Small intestine (tissue), 7 donors: ENCODE measurements at regions not wholly inside any gene's neighbourhood (a gene's known extent, or its start where the extent isn't known, plus 50 kb on each side); places are given as distances from the start of the nearest gene placed in this dataset.

Source experiments
- DNase-seq, 2 donors: peaks; one replicate each; pipeline versions ENCODE4 v3.0.0 to v3.0.0-alpha.2; 2013
- FAIRE-seq: peaks from 2 replicates; lab custom pipeline; 2012; peaks lifted over from hg19 to GRCh38; lab: Jason Lieb, UNC
- H3K27ac ChIP-seq, 3 donors: one replicate each; pipeline ENCODE4 v1.5.1; 2013; ENCODE audit warnings: low read length in 2 of 3, mild to moderate bottlenecking in 2 of 3, control low read depth in 1 of 3, inconsistent platforms in 1 of 3, low read depth in 1 of 3, moderate library complexity in 1 of 3
- H3K27me3 ChIP-seq, 3 donors: one replicate each; pipeline ENCODE4 v1.6.1; 2013; ENCODE audit warnings: low read length in 3 of 3, inconsistent platforms in 1 of 3; ENCODE audit not compliant: control insufficient read depth in 3 of 3, insufficient read depth in 3 of 3
- H3K36me3 ChIP-seq, 3 donors: one replicate each; pipeline ENCODE4 v1.6.1; 2013; ENCODE audit warnings: low read length in 3 of 3, inconsistent platforms in 1 of 3, low read depth in 1 of 3, mild to moderate bottlenecking in 1 of 3, moderate library complexity in 1 of 3; ENCODE audit not compliant: control insufficient read depth in 3 of 3, insufficient read depth in 2 of 3
- H3K4me1 ChIP-seq, 3 donors: one replicate each; pipeline ENCODE4 v1.6.1; 2013; ENCODE audit warnings: low read length in 2 of 3, inconsistent platforms in 1 of 3, low read depth in 1 of 3, mild to moderate bottlenecking in 1 of 3, moderate library complexity in 1 of 3; ENCODE audit not compliant: control insufficient read depth in 3 of 3, insufficient read depth in 2 of 3
- H3K4me3 ChIP-seq, 3 donors: one replicate each; pipeline ENCODE4 v1.5.1; 2013; ENCODE audit warnings: low read length in 3 of 3, control low read depth in 1 of 3, inconsistent platforms in 1 of 3, low read depth in 1 of 3, mild to moderate bottlenecking in 1 of 3, moderate library complexity in 1 of 3
- H3K9me3 ChIP-seq, 2 donors: one replicate each; pipeline ENCODE4 v1.6.1; 2013; ENCODE audit warnings: low read depth in 1 of 2, low read length in 1 of 2; ENCODE audit not compliant: control insufficient read depth in 2 of 2, insufficient read depth in 1 of 2
- WGBS, 3 donors: extraction: QIAGEN DNeasy Blood & Tissue Kit; methylation state at CpG; one replicate each; pipeline ENCODE4 v1.1.7; 2013; 5-methylcytosine and 5-hydroxymethylcytosine counted together
- donor health status: healthy with polysubstance abuse.
- donor health status: control.
- donor health status: control.
- donor health status: Bipolar disorder and iron deficiency.
- donor health status: healthy.

DNA sequence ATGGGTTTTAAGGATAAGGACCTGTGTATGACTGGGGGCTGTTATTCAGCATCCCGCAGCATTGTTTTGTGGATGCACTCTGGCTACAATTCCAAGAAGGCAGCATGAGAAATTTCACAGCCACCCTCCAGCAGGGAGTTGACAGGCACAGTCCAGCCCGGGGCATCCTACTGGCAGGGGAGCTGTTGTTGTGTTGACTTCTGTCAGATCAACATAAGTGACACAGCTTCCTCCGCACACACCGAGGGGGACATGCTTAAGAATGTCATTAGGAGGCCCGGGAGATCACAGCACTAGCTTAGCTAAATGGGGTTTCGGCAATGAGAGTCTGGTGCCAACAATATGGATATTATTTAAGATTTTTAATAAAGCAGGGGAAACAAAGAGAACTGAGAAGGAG is 326.5 kb downstream of the ASMT start:
- no peak for FAIRE-seq
- H3K36me3 ChIP-seq, result no peaks in the 10 kb centered on the region
- H3K9me3 ChIP-seq, result no peaks in the 10 kb centered on the region
- no peaks in the 10 kb centered on the region for H3K27me3 ChIP-seq
- no peak overlapping the region for H3K27ac ChIP-seq
- WGBS, 3 donors, result 73 to 83% (median 75%) methylated on average over 6 of the region's 6 CpGs
- no peaks in the 10 kb centered on the region for H3K4me1 ChIP-seq
- no peak overlapping the region for H3K4me3 ChIP-seq
- DNase-seq, result no peak

DNA sequence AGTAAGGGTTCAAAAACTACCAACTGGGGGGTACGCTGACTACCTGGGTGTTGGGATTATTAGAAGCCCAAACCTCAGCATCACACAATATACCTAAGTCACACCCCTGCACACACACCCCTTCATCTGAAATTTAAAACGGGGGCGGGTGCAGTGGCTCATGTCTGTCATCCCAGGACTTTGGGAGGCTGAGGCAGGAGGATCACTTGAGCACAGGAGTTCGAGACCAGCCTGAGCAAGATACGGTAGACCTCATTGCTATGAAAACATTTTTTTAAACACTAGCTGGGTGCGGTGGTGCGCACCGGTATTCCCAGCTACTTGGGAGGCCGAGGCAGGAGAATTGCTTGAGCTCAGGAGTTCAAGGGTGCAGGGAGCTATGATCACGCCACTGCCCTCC is 331.0 kb downstream of the ASMT start:
- Histone ChIP-seq H3K4me3 (no peak overlapping the region), H3K27ac (no peak overlapping the region), H3K36me3 (no peaks in the 10 kb centered on the region), H3K9me3 (no peaks in the 10 kb centered on the region), H3K27me3 (no peaks in the 10 kb centered on the region), H3K4me1 (no peaks in the 10 kb centered on the region)
- WGBS, 3 donors, result 91 to 95% (median 93%) methylated on average over 10 of the region's 10 CpGs
- no peak for FAIRE-seq
- no peak for DNase-seq

DNA sequence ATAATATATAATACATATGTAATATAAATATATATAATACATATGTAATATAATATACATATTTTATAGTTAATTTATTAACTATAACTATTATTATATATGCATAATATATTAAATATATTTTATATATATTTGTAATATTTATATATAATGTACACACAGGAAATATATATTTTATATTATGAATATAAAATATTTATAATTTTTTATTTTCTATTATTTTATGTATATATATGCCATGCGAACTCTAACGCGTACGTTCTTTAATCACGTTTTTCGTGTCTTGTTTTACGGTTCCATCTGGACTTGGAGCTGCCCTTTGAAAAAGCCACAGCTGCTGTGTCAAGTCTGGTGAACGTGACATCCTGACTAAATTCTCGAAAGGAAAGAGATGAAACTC is 332.1 kb downstream of the ASMT start:
- FAIRE-seq (no peak), DNase-seq (no peak)
- Histone ChIP-seq H3K36me3 (no peaks in the 10 kb centered on the region), H3K9me3 (no peaks in the 10 kb centered on the region), H3K4me3 (no peak overlapping the region), H3K27ac (no peak overlapping the region), H3K27me3 (no peaks in the 10 kb centered on the region), H3K4me1 (no peaks in the 10 kb centered on the region)
- WGBS, 3 donors, result 92 to 93% (median 93%) methylated on average over 9 of the region's 9 CpGs
